Hepatocyte (in vitro differentiated cells): ENCODE measurements at regions not wholly inside any gene's neighbourhood (a gene's known extent, or its start where the extent isn't known, plus 50 kb on each side); places are given as distances from the start of the nearest gene placed in this dataset.

Experiments
- EZH2 ChIP-seq: fragments of 200-600 bp; sonication (generic); IDR thresholded peaks from 2 replicates; pipeline ENCODE4 v1.6.1; 2016; ENCODE audit warnings: antibody characterized with exemption, mild to moderate bottlenecking, borderline replicate concordance
- EZH2phosphoT487 ChIP-seq: fragments of 200-600 bp; sonication (generic); IDR thresholded peaks from one replicate; pipeline ENCODE4 v1.6.1; 2018; ENCODE audit warnings: antibody characterized with exemption, mild to moderate bottlenecking, low read depth, moderate library complexity; ENCODE audit not compliant: unreplicated experiment, severe bottlenecking
- TF ChIP-seq, protein P1 (sequence below): fragments of 200-600 bp; sonication (generic); IDR thresholded peaks from 2 replicates; pipeline ENCODE4 v1.5.1; 2016; ENCODE audit warnings: antibody characterized with exemption, mild to moderate bottlenecking; ENCODE audit not compliant: poor library complexity

- TF ChIP-seq EZH2 = no peak
- TF ChIP-seq, protein P1, sequence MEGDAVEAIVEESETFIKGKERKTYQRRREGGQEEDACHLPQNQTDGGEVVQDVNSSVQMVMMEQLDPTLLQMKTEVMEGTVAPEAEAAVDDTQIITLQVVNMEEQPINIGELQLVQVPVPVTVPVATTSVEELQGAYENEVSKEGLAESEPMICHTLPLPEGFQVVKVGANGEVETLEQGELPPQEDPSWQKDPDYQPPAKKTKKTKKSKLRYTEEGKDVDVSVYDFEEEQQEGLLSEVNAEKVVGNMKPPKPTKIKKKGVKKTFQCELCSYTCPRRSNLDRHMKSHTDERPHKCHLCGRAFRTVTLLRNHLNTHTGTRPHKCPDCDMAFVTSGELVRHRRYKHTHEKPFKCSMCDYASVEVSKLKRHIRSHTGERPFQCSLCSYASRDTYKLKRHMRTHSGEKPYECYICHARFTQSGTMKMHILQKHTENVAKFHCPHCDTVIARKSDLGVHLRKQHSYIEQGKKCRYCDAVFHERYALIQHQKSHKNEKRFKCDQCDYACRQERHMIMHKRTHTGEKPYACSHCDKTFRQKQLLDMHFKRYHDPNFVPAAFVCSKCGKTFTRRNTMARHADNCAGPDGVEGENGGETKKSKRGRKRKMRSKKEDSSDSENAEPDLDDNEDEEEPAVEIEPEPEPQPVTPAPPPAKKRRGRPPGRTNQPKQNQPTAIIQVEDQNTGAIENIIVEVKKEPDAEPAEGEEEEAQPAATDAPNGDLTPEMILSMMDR = no peak
- TF ChIP-seq EZH2phosphoT487 = no peak
These were observed 109.0 kb upstream of the PDZRN3 start for GRCh38 chr3:73733746-73734145.
